Transverse colon (tissue), 3 donors: ENCODE measurements at regions not wholly inside any gene's neighbourhood (a gene's known extent, or its start where the extent isn't known, plus 50 kb on each side); places are given as distances from the start of the nearest gene placed in this dataset.

ENCODE experiments used
- CTCF ChIP-seq, 5 experiments: fragments of 200-600 bp in 3 of 5; fragments of 450-650 bp in 2 of 5; sonication (generic) in 3 of 5; IDR thresholded peaks; 1 replicate in 2 of 5; 2 replicates in 3 of 5; pipeline ENCODE4 v1.5.1; 2016 to 2017; ENCODE audit warnings: antibody characterized with exemption in 5 of 5, inconsistent platforms in 3 of 5, mild to moderate bottlenecking in 2 of 5, moderate library complexity in 1 of 5
- EP300 ChIP-seq: sonication (generic); formaldehyde crosslinking; IDR thresholded peaks from one replicate; pipeline ENCODE4 v1.6.1; 2017; ENCODE audit warnings: antibody characterized with exemption, low read depth
- POLR2A ChIP-seq: fragments of 450-650 bp; IDR thresholded peaks from one replicate; pipeline ENCODE4 v1.6.1; 2016; ENCODE audit warnings: antibody characterized with exemption, mild to moderate bottlenecking, moderate library complexity

GRCh38 chr1:113269168-113269963, 120.9 kb upstream of the MAGI3 start:
- TF ChIP-seq POLR2A: no peak
- TF ChIP-seq CTCF (IDR thresholded peaks at IDR 0.05): no peak
- no peak for TF ChIP-seq EP300
